SH-SY5Y (cell line): ENCODE measurements at regions not wholly inside any gene's neighbourhood (a gene's known extent, or its start where the extent isn't known, plus 50 kb on each side); places are given as distances from the start of the nearest gene placed in this dataset.

Experiments
- GATA2 ChIP-seq: IDR thresholded peaks from 2 replicates; pipeline ENCODE4 v1.6.1; 2011; ENCODE audit warnings: mild to moderate bottlenecking, low read depth, low read length
- GATA3 ChIP-seq: IDR thresholded peaks from 2 replicates; pipeline ENCODE4 v1.6.1; 2011; ENCODE audit warnings: low read depth, mild to moderate bottlenecking, low read length, moderate library complexity

DNA sequence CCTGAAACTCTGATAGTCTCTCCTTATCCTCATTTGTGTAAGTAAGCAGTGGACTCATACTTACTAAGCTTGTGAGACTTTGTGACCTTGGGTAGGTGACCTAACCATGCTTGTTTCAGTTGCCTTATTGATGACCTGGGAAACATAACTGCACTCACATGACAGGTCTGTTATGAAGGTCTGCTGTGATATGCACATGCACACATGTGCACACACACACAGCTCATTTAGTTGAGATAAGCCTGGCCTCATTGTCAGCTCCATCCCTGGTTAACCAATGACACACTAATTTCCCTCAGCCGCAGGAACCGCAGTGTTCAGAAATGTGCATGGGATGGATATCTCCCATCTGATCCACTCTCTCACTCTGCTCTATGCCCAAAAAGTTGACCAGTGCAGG, 177.2 kb downstream of the GPAM start:
- TF ChIP-seq GATA3 (no peak), GATA2 (no peak)
